ENCODE measurements at regions not wholly inside any gene's neighbourhood (a gene's known extent, or its start where the extent isn't known, plus 50 kb on each side); places are given as distances from the start of the nearest gene placed in this dataset.

GRCh38 chr5:56649569-56649968 lies 165.8 kb upstream of the MAP3K1 start:
- TF ChIP-seq CTCF (IDR thresholded peaks at IDR 0.05) (no peak), ZFX (IDR thresholded peaks at IDR 0.05; ENCODE audit: borderline replicate concordance) (no peak)
